Testis (tissue), 2 donors: ENCODE measurements at regions not wholly inside any gene's neighbourhood (a gene's known extent, or its start where the extent isn't known, plus 50 kb on each side); places are given as distances from the start of the nearest gene placed in this dataset.

Experiments used
- DNase-seq: peaks from one replicate; pipeline ENCODE4 v3.0.0-alpha.2; 2019
- H3K27ac ChIP-seq, 2 donors: fragments of 200-600 bp; sonication (generic); one replicate each; pipeline ENCODE4 v1.5.1; 2019
- H3K27me3 ChIP-seq: fragments of 200-600 bp; sonication (generic); one replicate; pipeline ENCODE4 v1.5.1; 2019
- H3K36me3 ChIP-seq: fragments of 200-600 bp; sonication (generic); one replicate; pipeline ENCODE4 v1.5.1; 2017; ENCODE audit warnings: low read depth; ENCODE audit errors: missing control alignments
- H3K4me1 ChIP-seq: fragments of 200-600 bp; sonication (generic); one replicate; pipeline ENCODE4 v1.5.1; 2019
- H3K4me3 ChIP-seq, 2 donors: fragments of 200-600 bp; sonication (generic); one replicate each; pipeline ENCODE4 v1.5.1; 2017 to 2019
- H3K9me3 ChIP-seq: fragments of 200-600 bp; sonication (generic); one replicate; pipeline ENCODE4 v1.5.1; 2017
- POLR2A ChIP-seq: fragments of 450-650 bp; IDR thresholded peaks from one replicate; pipeline ENCODE4 v1.6.1; 2017; ENCODE audit warnings: antibody characterized with exemption, mild to moderate bottlenecking, moderate library complexity
- WGBS, 2 donors: methylation state at CpG; one replicate each; pipeline ENCODE4 v1.1.5; 2018; 5-methylcytosine and 5-hydroxymethylcytosine counted together
- intact Hi-C: fragments of 100-400 bp; cut with DNase I; formaldehyde crosslinking; loops from one replicate; pipeline ENCODE4 v1.15.1; 2023; ENCODE audit warnings: low total_unique reads
- TF ChIP-seq, protein P1 (sequence below), 3 experiments: fragments of 450-650 bp in 2 of 3; fragments of 200-600 bp in 1 of 3; sonication (generic) in 1 of 3; IDR thresholded peaks; one replicate each; pipeline ENCODE4 v1.5.1; 2016 to 2019; ENCODE audit warnings: antibody characterized with exemption in 3 of 3, mild to moderate bottlenecking in 2 of 3, moderate library complexity in 1 of 3

DNA sequence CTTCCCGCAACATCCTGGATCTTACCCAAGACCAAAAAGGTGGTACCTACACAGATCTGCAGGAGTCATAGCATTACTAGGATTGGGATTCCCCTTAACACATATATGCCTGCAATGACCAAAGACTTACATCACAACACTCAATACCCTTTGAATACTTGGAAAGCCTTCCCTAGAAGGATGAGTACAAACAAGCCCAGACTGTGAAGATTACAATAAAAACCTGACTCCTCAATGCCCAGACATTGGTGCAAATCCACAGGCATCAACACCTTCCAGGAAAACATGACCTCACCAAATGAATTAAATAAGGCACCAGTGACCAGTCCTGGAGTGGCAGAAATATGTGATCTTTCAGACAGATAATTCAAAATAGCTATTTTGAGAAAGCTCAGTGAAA, 326.8 kb downstream of the TBL1XR1 start:
- Histone ChIP-seq H3K36me3 (no peaks in the 10 kb centered on the region), H3K4me3 (no peak overlapping the region), H3K4me1 (no peaks in the 10 kb centered on the region), H3K9me3 (no peaks in the 10 kb centered on the region), H3K27ac (no peak overlapping the region), H3K27me3 (no peaks in the 10 kb centered on the region)
- TF ChIP-seq POLR2A, result no peak
- TF ChIP-seq, protein P1, sequence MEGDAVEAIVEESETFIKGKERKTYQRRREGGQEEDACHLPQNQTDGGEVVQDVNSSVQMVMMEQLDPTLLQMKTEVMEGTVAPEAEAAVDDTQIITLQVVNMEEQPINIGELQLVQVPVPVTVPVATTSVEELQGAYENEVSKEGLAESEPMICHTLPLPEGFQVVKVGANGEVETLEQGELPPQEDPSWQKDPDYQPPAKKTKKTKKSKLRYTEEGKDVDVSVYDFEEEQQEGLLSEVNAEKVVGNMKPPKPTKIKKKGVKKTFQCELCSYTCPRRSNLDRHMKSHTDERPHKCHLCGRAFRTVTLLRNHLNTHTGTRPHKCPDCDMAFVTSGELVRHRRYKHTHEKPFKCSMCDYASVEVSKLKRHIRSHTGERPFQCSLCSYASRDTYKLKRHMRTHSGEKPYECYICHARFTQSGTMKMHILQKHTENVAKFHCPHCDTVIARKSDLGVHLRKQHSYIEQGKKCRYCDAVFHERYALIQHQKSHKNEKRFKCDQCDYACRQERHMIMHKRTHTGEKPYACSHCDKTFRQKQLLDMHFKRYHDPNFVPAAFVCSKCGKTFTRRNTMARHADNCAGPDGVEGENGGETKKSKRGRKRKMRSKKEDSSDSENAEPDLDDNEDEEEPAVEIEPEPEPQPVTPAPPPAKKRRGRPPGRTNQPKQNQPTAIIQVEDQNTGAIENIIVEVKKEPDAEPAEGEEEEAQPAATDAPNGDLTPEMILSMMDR (IDR thresholded peaks at IDR 0.05), result no peak
- intact Hi-C loops, result no loop called here
- 91 to 100% methylated on average over 1 of the region's 1 CpG for WGBS, 2 donors
- DNase-seq, result no peak

DNA sequence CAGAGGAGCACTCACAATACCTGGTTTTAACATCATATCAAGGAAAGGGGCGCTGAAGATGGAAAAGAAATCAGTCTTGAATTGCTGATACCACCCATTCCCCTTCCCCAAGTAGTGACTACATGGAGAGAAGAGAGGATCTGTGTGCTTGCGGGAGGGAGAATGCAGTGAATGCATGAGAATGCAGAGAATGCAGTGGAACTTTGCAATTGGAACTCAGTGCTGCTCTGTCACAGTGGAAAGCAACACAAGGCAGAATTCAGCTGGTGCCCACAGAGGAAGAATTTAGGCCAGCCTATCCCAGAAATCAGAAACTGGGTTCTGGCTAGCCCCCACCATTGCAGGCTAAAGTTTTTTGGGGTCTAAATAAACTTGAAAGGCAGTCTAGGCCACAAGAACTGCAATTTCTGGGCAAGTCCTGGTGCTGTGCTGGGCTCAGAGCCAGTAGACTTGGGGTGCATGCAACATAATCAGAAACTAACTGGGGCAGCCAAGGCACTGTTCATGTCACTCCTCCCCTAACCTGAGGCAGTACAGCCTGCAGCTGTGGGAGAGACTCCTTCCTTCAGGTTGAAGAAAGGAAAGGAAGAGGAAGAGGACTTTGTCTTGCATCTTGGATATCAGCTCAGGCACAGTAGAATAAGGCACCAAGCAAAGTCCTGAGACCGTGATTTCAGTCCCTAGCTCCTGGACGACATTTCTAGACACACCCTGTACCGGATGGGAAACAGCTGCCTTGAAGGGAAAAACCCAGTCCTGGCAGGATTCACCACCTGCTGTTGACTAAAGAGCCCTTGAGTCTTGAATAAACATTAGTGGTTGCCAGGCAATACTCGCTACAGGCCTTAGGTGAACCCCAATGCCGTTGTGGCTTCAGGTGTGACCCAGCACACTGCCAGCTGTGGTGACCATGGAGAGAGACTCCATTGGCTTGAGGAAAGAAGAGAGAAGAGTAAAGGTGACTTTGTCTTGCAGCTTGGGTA, 329.3 kb downstream of the TBL1XR1 start:
- Histone ChIP-seq H3K4me1 (no peaks in the 10 kb centered on the region), H3K9me3 (no peaks in the 10 kb centered on the region), H3K4me3 (no peak overlapping the region), H3K36me3 (no peaks in the 10 kb centered on the region), H3K27ac (no peak overlapping the region), H3K27me3 (no peaks in the 10 kb centered on the region)
- TF ChIP-seq, protein P1 (IDR thresholded peaks at IDR 0.05), result no peak
- no peak for TF ChIP-seq POLR2A
- no peak for DNase-seq
- intact Hi-C loops, result no loop called here
- 88 to 100% methylated on average over 3 to 7 of the region's 7 CpGs for WGBS, 2 donors

DNA sequence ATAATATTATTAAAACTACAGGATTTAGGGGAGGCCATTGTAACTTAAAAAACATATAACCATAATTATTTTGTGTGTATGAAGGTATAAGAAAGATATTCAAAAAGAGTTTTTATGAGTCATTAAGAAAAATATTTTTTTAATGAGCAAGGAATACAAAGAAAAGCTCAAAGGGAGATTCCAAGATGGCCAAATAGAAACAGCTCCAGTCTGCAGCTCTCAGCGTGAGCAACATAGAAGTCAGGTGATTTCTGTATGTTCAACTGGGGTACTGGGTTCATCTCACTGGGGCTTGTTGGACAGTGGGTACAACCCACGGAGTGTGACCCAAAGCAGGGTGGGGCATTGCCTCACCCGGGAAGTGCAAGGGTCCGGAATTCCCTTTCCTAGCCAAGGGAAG, 336.1 kb downstream of the TBL1XR1 start:
- no peaks in the 10 kb centered on the region for H3K27me3 ChIP-seq
- intact Hi-C loops, result no loop called here
- H3K36me3 ChIP-seq, result no peaks in the 10 kb centered on the region
- WGBS, 2 donors, result 93 to 98% methylated on average over 4 of the region's 4 CpGs
- no peak overlapping the region for H3K27ac ChIP-seq
- TF ChIP-seq POLR2A, result no peak
- TF ChIP-seq, protein P1 (IDR thresholded peaks at IDR 0.05), result no peak
- H3K4me3 ChIP-seq, result no peak overlapping the region
- no peaks in the 10 kb centered on the region for H3K9me3 ChIP-seq
- no peaks in the 10 kb centered on the region for H3K4me1 ChIP-seq
- no peak for DNase-seq

DNA sequence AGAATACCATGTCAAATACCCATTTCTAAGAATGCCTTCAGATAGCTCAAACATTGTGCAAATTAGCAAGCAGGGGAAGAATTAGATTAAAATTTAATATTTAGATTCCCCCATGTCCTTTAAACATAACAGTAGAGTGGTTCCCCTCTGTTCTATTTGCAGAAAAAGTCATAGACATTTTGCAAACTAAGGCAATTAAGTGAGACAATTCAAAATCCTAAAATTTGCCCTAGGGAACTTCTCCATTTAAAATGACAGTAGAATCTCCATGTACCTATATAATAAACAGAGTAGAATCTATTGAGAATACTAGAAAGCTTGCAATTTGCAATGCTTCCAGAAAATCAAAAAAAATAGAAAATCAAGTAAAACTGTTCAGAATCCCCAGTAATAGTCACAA, 340.6 kb downstream of the TBL1XR1 start:
- no peak for TF ChIP-seq POLR2A
- Histone ChIP-seq H3K4me1 (no peaks in the 10 kb centered on the region), H3K27me3 (no peaks in the 10 kb centered on the region), H3K36me3 (no peaks in the 10 kb centered on the region), H3K27ac (no peak overlapping the region), H3K4me3 (no peak overlapping the region), H3K9me3 (no peaks in the 10 kb centered on the region)
- DNase-seq, result no peak
- intact Hi-C loops, result no loop called here

DNA sequence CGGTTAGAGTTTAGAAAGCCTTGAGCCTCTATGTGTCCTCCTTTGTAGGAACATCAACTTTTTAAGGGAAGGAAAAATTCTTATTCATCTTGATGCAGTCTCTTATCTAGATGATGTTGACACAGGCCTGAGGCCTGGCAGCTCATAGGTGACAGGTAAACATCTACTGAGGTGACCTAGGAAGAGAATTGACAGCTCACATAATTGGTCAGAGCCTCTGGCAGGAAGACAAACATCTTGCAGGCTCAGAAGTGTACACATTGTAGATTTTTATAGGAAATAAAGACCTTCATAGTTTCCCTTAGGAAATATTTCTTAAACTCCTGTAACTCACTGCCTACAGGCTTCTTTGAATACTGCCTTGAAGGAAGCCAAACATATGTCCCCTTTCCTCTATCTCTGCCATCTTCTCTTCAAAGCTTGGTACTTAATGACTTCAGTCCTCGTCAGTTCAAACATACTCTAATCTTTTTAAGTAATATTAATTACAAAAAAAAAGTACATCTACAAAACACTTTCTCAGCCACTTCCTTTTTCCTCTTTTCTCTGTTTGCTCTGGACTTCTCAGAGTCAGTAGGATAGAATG, 341.3 kb downstream of the TBL1XR1 start:
- Histone ChIP-seq H3K27me3 (no peaks in the 10 kb centered on the region), H3K36me3 (no peaks in the 10 kb centered on the region), H3K9me3 (no peaks in the 10 kb centered on the region), H3K27ac (no peak overlapping the region), H3K4me3 (no peak overlapping the region), H3K4me1 (no peaks in the 10 kb centered on the region)
- intact Hi-C loops, result no loop called here
- TF ChIP-seq, protein P1 (IDR thresholded peaks at IDR 0.05), result no peak
- no peak for TF ChIP-seq POLR2A
- 85 to 87% methylated on average over 2 of the region's 2 CpGs for WGBS, 2 donors
- DNase-seq, result no peak
